ENCODE measurements at regions not wholly inside any gene's neighbourhood (a gene's known extent, or its start where the extent isn't known, plus 50 kb on each side); places are given as distances from the start of the nearest gene placed in this dataset.

DNA sequence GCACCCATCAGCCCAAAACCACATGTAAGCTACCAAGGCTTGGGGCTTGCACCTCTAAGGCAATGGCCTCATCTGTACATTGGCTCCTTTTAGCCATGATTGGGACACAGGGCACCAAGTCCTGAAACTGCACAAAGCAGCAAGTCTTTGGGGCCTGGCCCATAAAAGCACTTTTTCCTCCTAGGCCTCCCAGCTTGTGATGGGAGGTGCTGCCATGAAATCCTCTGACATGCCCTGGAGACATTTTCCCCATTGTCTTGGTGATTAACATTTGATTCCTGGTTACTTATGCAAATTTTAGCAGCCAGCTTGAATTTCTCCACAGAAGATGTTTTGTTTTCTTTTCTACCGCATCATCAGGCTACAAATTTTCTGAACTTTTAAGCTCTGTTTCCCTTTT is 58.5 kb upstream of the PABPC4L start:
- ChIA-PET POLR2A (no interaction called here), CTCF (no interaction called here), RAD21 (ENCODE audit: low non-redundant PET in 1 of 2, low total read pairs in 2 of 2, uncharacterized antibody in 2 of 2, unreplicated experiment in 2 of 2) (no interaction called here)
- TF ChIP-seq CBX3 (IDR thresholded peaks at IDR 0.05; ENCODE audit: low read depth) (no peak), EZH2phosphoT487 (IDR thresholded peaks at IDR 0.05; ENCODE audit: borderline replicate concordance) (no peak), ZNF274 (IDR thresholded peaks at IDR 0.05; ENCODE audit: low read depth, low read length) (no peak), JUND (IDR thresholded peaks at IDR 0.05) (no peak), SP1 (IDR thresholded peaks at IDR 0.05; ENCODE audit: low read depth) (no peak), SRF (IDR thresholded peaks at IDR 0.05; ENCODE audit: low read depth) (no peak), TCF7L2 (IDR thresholded peaks at IDR 0.05; ENCODE audit: borderline replicate concordance, extremely low read depth, insufficient read depth, insufficient read length) (no peak), ZFX (IDR thresholded peaks at IDR 0.05) (no peak), FOSL1 (IDR thresholded peaks at IDR 0.05; ENCODE audit: low read depth) (no peak)
- TF ChIP-seq, protein P1, sequence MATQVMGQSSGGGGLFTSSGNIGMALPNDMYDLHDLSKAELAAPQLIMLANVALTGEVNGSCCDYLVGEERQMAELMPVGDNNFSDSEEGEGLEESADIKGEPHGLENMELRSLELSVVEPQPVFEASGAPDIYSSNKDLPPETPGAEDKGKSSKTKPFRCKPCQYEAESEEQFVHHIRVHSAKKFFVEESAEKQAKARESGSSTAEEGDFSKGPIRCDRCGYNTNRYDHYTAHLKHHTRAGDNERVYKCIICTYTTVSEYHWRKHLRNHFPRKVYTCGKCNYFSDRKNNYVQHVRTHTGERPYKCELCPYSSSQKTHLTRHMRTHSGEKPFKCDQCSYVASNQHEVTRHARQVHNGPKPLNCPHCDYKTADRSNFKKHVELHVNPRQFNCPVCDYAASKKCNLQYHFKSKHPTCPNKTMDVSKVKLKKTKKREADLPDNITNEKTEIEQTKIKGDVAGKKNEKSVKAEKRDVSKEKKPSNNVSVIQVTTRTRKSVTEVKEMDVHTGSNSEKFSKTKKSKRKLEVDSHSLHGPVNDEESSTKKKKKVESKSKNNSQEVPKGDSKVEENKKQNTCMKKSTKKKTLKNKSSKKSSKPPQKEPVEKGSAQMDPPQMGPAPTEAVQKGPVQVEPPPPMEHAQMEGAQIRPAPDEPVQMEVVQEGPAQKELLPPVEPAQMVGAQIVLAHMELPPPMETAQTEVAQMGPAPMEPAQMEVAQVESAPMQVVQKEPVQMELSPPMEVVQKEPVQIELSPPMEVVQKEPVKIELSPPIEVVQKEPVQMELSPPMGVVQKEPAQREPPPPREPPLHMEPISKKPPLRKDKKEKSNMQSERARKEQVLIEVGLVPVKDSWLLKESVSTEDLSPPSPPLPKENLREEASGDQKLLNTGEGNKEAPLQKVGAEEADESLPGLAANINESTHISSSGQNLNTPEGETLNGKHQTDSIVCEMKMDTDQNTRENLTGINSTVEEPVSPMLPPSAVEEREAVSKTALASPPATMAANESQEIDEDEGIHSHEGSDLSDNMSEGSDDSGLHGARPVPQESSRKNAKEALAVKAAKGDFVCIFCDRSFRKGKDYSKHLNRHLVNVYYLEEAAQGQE (IDR thresholded peaks at IDR 0.05; ENCODE audit: low read depth) = no peak
- TF ChIP-seq, protein P2, sequence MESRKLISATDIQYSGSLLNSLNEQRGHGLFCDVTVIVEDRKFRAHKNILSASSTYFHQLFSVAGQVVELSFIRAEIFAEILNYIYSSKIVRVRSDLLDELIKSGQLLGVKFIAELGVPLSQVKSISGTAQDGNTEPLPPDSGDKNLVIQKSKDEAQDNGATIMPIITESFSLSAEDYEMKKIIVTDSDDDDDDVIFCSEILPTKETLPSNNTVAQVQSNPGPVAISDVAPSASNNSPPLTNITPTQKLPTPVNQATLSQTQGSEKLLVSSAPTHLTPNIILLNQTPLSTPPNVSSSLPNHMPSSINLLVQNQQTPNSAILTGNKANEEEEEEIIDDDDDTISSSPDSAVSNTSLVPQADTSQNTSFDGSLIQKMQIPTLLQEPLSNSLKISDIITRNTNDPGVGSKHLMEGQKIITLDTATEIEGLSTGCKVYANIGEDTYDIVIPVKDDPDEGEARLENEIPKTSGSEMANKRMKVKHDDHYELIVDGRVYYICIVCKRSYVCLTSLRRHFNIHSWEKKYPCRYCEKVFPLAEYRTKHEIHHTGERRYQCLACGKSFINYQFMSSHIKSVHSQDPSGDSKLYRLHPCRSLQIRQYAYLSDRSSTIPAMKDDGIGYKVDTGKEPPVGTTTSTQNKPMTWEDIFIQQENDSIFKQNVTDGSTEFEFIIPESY (IDR thresholded peaks at IDR 0.05; ENCODE audit: extremely low read depth, insufficient replicate concordance, low read length) = no peak
- TF ChIP-seq, protein P3, sequence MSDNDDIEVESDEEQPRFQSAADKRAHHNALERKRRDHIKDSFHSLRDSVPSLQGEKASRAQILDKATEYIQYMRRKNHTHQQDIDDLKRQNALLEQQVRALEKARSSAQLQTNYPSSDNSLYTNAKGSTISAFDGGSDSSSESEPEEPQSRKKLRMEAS (IDR thresholded peaks at IDR 0.05) = no peak
- no TSS peak for BruUV-seq (replicated peaks)
- Histone ChIP-seq H3K9me2 (ENCODE audit: insufficient read depth) (no peaks in the 10 kb centered on the region), H2AFZ (ENCODE audit: low read depth, low read length, poor library complexity, severe bottlenecking) (no peak overlapping the region), H4K20me1 (ENCODE audit: insufficient read depth) (no peaks in the 10 kb centered on the region), H3K36me3 (ENCODE audit: control insufficient read depth in 1 of 2, insufficient read depth in 2 of 2, low read length in 2 of 2) (no peaks in the 10 kb centered on the region), H3K9me3 (ENCODE audit: control insufficient read depth in 1 of 2, insufficient read depth in 1 of 2, low read depth in 1 of 2, low read length in 2 of 2) (no peaks in the 10 kb centered on the region), H3K9ac (ENCODE audit: low read length) (no peak overlapping the region), H3K4me2 (ENCODE audit: low read length) (no peak overlapping the region), H3K4me3 (replicated peaks in 1 of 2; ENCODE audit: low read depth in 1 of 2, low read length in 2 of 2) (no peak overlapping the region), H3K27me3 (ENCODE audit: insufficient read depth, low read length) (no peaks in the 10 kb centered on the region), H3K4me1 (ENCODE audit: control insufficient read depth in 1 of 2, insufficient read depth in 2 of 2, low read length in 2 of 2) (no peaks in the 10 kb centered on the region), H3K79me2 (ENCODE audit: insufficient read depth, low read length) (no peaks in the 10 kb centered on the region), H3K27ac (ENCODE audit: low read depth, low read length) (no peak overlapping the region)
- no peak for DNase-seq (ENCODE audit: low read depth, low spot score)
- no peak for ATAC-seq
- intact Hi-C loops (cut with micrococcal nuclease) = no loop called here

Data from HCT116 (cell line).